HepG2 (cell line): ENCODE measurements at regions not wholly inside any gene's neighbourhood (a gene's known extent, or its start where the extent isn't known, plus 50 kb on each side); places are given as distances from the start of the nearest gene placed in this dataset.

Source experiments
- ATAC-seq: fragments of 200-7000 bp; cut with Tn5 transposase; 3 replicates; pipeline ENCODE4 v1.9.1; 2020; ENCODE audit warnings: mild to moderate bottlenecking, moderate library complexity
- BruUV-seq: library from RNA; stranded (reverse); fragments of 400-500 nt; replicated peaks from 2 replicates; lab custom pipeline; 2021; lab: Mats Ljungman, UMichigan
- CTCF ChIA-PET: fragments of 300-600 bp; formaldehyde crosslinking; extraction: SDS; loops from one replicate; lab custom pipeline; 2021; ENCODE audit warnings: low total read pairs, inconsistent platforms, low intra/inter-chr PET ratio; lab: Yijun Ruan, JAX
- POLR2A ChIA-PET: fragments of 350-600 bp; sonication (Branson Sonifier 250); formaldehyde crosslinking; loops from one replicate; lab custom pipeline; 2020; ENCODE audit warnings: antibody characterized with exemption, inconsistent platforms; lab: Yijun Ruan, JAX
- DNase-seq: peaks from one replicate; pipeline ENCODE4 v3.0.0-alpha.2; 2015; ENCODE audit warnings: low spot score
- FAIRE-seq: peaks from 3 replicates; lab custom pipeline; 2011; peaks lifted over from hg19 to GRCh38; lab: Jason Lieb, UNC
- H2AFZ ChIP-seq: one replicate; pipeline ENCODE4 v1.6.1; 2011; ENCODE audit warnings: low read length, inconsistent platforms
- H3K27ac ChIP-seq: fragments of 300-600 bp; 3 replicates; pipeline ENCODE4 v1.8.0; 2011; ENCODE audit warnings: mixed run types, mild to moderate bottlenecking, mixed read lengths, low read length, inconsistent platforms; ENCODE audit not compliant: insufficient read depth; ENCODE audit errors: extremely low read length
- H3K27me3 ChIP-seq, 2 experiments: fragments of 200-600 bp in 1 of 2; 2 replicates in 1 of 2; 3 replicates in 1 of 2; pipeline versions ENCODE4 v1.6.0 to v1.8.0; 2011; ENCODE audit warnings: low read length in 2 of 2, mild to moderate bottlenecking in 2 of 2, moderate library complexity in 2 of 2, inconsistent platforms in 1 of 2; ENCODE audit not compliant: insufficient read depth in 2 of 2, control insufficient read depth in 1 of 2
- H3K36me3 ChIP-seq, 2 experiments: fragments of 200-600 bp in 1 of 2; replicated peaks in 1 of 2; 2 replicates in 1 of 2; 3 replicates in 1 of 2; pipeline versions ENCODE4 v1.5.1 to v1.8.0; 2011; ENCODE audit warnings: low read length in 2 of 2, inconsistent platforms in 1 of 2; ENCODE audit not compliant: insufficient read depth in 2 of 2, control insufficient read depth in 1 of 2
- H3K4me1 ChIP-seq: 2 replicates; pipeline ENCODE4 v1.5.1; 2012; ENCODE audit warnings: low read length, inconsistent platforms; ENCODE audit not compliant: insufficient read depth
- H3K4me2 ChIP-seq: 2 replicates; pipeline ENCODE4 v1.6.0; 2011; ENCODE audit warnings: low read depth, low read length, inconsistent platforms
- H3K4me3 ChIP-seq, 3 experiments: fragments of 200-600 bp in 1 of 3; sonication (generic), shearing (Covaris generic) in 1 of 3; replicated peaks in 1 of 3; 2 replicates each; pipeline ENCODE4 v1.5.1; 2011 to 2016; ENCODE audit warnings: low read length in 3 of 3, inconsistent platforms in 2 of 3, low read depth in 2 of 3, mild to moderate bottlenecking in 2 of 3, control low read depth in 1 of 3, mixed read lengths in 1 of 3; ENCODE audit not compliant: insufficient read depth in 1 of 3
- H3K79me2 ChIP-seq: one replicate; pipeline ENCODE4 v1.6.1; 2011; ENCODE audit warnings: low read length, inconsistent platforms; ENCODE audit not compliant: insufficient read depth
- H3K9ac ChIP-seq: 2 replicates; pipeline ENCODE4 v1.6.0; 2011; ENCODE audit warnings: mild to moderate bottlenecking, low read depth, low read length, inconsistent platforms; ENCODE audit not compliant: insufficient read depth
- H3K9me3 ChIP-seq: 2 replicates; pipeline ENCODE4 v1.5.1; 2012; ENCODE audit warnings: mild to moderate bottlenecking, low read length
- H4K20me1 ChIP-seq: 2 replicates; pipeline ENCODE4 v1.6.0; 2011; ENCODE audit warnings: inconsistent platforms, mild to moderate bottlenecking, low read length, moderate library complexity; ENCODE audit not compliant: insufficient read depth
- GATA4 ChIP-seq: sonication (generic); IDR thresholded peaks from 2 replicates; pipeline ENCODE4 v1.6.1; 2016; ENCODE audit warnings: antibody characterized with exemption, low read depth, borderline replicate concordance
- GZF1 ChIP-seq: sonication (generic); formaldehyde crosslinking; IDR thresholded peaks from 2 replicates; pipeline ENCODE4 v1.5.1; 2020; ENCODE audit warnings: mild to moderate bottlenecking, missing genetic modification reagents
- PRDM10 ChIP-seq: sonication (generic); formaldehyde crosslinking; IDR thresholded peaks from 2 replicates; pipeline ENCODE4 v1.4.0; 2020; ENCODE audit warnings: low read depth, missing genetic modification reagents
- SRSF4 ChIP-seq: fragments of 200-400 bp; formaldehyde crosslinking; IDR thresholded peaks from one replicate; pipeline ENCODE4 v1.6.1; 2018; ENCODE audit warnings: mild to moderate bottlenecking, low read depth, low read length, moderate library complexity; ENCODE audit not compliant: poor library complexity, severe bottlenecking
- TBX3 ChIP-seq: fragments of 450-650 bp; IDR thresholded peaks from 2 replicates; pipeline ENCODE4 v1.6.1; 2017; ENCODE audit warnings: antibody characterized with exemption, mild to moderate bottlenecking, inconsistent platforms, borderline replicate concordance
- TFDP1 ChIP-seq: IDR thresholded peaks from 2 replicates; pipeline ENCODE4 v1.6.1; 2016; ENCODE audit warnings: missing compliant biosample characterization, missing genetic modification reagents, borderline replicate concordance
- ZNF441 ChIP-seq: sonication (generic); formaldehyde crosslinking; IDR thresholded peaks from 2 replicates; pipeline ENCODE4 v1.7.0; 2021; ENCODE audit warnings: missing genetic modification reagents, borderline replicate concordance
- ZNF629 ChIP-seq: sonication (generic); formaldehyde crosslinking; conservative IDR thresholded peaks from 2 replicates; pipeline ENCODE4 v1.5.0; 2020; ENCODE audit warnings: missing genetic modification reagents
- ZNF746 ChIP-seq: sonication (generic); formaldehyde crosslinking; IDR thresholded peaks from 2 replicates; pipeline ENCODE4 v1.8.0; 2022; ENCODE audit warnings: mild to moderate bottlenecking, missing genetic modification reagents
- ZNF839 ChIP-seq: sonication (generic); formaldehyde crosslinking; IDR thresholded peaks from 2 replicates; pipeline ENCODE4 v1.4.0; 2020; ENCODE audit warnings: missing genetic modification reagents, mild to moderate bottlenecking, borderline replicate concordance
- WGBS: methylation state at CpG from one replicate; pipeline ENCODE4 v1.1.6; 2017; ENCODE audit warnings: low lambda C conversion rate; 5-methylcytosine and 5-hydroxymethylcytosine counted together
- in situ Hi-C: cut with HindIII; loops from 2 replicates; pipeline ENCODE4 v1.10.0; 2017; ENCODE audit warnings: low pct_unique_long_range_greater_than_20kb; ENCODE audit not compliant: extremely low pct_ligation_motif_present
- intact Hi-C: fragments of 100-400 bp; cut with micrococcal nuclease; formaldehyde crosslinking; loops from one replicate; pipeline ENCODE4 v1.10.0; 2022; ENCODE audit not compliant: unreplicated experiment
- TF ChIP-seq, protein P1 (sequence below): sonication (generic); formaldehyde crosslinking; IDR thresholded peaks from 2 replicates; pipeline ENCODE4 v1.4.0; 2020; ENCODE audit warnings: mild to moderate bottlenecking, missing genetic modification reagents

- FAIRE-seq (no peak), DNase-seq (no peak), ATAC-seq (no peak)
- intact Hi-C loops = loop anchor here (5.0 kb wide), 1 partner anchor 1564 kb away; no protein-coding TSS in a partner anchor
- POLR2A ChIA-PET = no interaction called here
- Histone ChIP-seq H3K9me3 (peaks cover 80% of the 10 kb centered on the region), H2AFZ (no peak overlapping the region), H3K4me2 (no peak overlapping the region), H4K20me1 (no peaks in the 10 kb centered on the region), H3K27ac (no peak overlapping the region), H3K79me2 (no peaks in the 10 kb centered on the region), H3K9ac (no peak overlapping the region), H3K27me3 (no peaks in the 10 kb centered on the region), H3K4me1 (no peaks in the 10 kb centered on the region), H3K36me3 (no peaks in the 10 kb centered on the region), H3K4me3 (no peak overlapping the region)
- WGBS = 8% methylated on average over 2 of the region's 2 CpGs
- in situ Hi-C loops = no loop called here
- no TSS peak for BruUV-seq
- CTCF ChIA-PET = no interaction called here
- no peak for TF ChIP-seq TBX3
- TF ChIP-seq, protein P1, sequence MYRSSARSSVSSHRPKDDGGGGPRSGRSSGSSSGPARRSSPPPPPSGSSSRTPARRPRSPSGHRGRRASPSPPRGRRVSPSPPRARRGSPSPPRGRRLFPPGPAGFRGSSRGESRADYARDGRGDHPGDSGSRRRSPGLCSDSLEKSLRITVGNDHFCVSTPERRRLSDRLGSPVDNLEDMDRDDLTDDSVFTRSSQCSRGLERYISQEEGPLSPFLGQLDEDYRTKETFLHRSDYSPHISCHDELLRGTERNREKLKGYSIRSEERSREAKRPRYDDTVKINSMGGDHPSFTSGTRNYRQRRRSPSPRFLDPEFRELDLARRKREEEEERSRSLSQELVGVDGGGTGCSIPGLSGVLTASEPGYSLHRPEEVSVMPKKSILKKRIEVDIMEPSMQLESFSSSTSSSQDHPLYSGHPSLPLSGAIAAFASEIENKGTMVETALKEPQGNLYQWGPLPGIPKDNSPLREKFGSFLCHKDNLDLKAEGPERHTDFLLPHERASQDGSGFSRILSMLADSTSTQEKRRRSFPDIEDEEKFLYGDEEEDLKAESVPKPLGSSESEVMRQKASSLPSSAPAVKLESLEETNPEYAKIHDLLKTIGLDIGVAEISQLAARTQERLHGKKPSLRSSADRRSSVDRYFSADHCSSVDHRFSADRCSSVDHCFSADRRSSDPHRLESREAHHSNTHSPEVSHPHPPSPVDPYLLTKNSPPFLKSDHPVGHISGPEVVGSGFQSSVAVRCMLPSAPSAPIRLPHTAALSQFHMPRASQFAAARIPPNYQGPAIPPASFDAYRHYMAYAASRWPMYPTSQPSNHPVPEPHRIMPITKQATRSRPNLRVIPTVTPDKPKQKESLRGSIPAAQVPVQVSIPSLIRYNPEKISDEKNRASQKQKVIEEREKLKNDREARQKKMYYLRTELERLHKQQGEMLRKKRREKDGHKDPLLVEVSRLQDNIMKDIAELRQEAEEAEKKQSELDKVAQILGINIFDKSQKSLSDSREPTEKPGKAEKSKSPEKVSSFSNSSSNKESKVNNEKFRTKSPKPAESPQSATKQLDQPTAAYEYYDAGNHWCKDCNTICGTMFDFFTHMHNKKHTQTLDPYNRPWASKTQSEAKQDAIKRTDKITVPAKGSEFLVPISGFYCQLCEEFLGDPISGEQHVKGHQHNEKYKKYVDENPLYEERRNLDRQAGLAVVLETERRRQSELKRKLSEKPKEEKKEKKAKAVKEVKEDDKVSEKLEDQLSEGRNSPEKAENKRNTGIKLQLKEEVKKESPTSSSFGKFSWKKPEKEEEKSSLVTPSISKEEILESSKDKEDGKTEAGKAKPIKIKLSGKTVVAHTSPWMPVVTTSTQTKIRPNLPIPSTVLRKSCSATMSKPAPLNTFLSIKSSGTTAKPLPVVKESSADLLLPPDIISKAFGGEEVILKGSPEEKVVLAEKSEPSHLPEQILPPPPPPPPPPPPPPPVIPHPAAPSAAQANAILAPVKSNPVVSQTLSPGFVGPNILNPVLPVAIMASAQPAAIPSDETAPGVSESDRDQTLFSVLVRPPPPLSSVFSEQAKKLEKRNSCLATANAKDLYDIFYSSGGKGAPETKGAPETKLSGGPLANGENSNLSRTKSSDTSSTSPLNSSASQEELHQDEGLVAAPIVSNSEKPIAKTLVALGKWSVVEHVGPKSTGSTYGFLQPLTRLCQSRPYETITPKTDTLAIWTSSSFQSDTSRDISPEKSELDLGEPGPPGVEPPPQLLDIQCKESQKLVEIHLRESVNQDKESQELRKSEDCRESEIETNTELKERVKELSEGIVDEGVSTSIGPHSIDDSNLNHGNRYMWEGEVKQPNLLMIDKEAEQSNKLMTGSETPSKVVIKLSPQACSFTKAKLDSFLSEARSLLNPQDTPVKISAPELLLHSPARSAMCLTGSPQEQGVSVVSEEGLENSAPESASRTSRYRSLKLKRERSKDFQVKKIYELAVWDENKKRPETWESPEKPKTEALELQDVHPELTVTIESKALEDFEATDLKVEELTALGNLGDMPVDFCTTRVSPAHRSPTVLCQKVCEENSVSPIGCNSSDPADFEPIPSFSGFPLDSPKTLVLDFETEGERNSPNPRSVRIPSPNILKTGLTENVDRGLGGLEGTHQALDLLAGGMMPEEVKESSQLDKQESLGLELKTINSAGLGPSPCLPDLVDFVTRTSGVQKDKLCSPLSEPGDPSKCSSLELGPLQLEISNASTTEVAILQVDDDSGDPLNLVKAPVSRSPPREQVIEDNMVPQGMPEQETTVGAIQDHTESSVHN = no peak
- no peak for TF ChIP-seq GATA4
- no peak for TF ChIP-seq ZNF441 (CRISPR knock-in tag)
- no peak for TF ChIP-seq PRDM10 (CRISPR knock-in tag)
- TF ChIP-seq ZNF629 (CRISPR knock-in tag) = no peak
- TF ChIP-seq GZF1 (CRISPR knock-in tag) = no peak
- TF ChIP-seq SRSF4 = no peak
- no peak for TF ChIP-seq TFDP1 (CRISPR knock-in tag)
- TF ChIP-seq ZNF746 (CRISPR knock-in tag) = no peak
- no peak for TF ChIP-seq ZNF839 (CRISPR knock-in tag)
Observed at GRCh38 chr2:82748653-82749052, 1710.4 kb downstream of the SUCLG1 start.
